ENCODE measurements at regions not wholly inside any gene's neighbourhood (a gene's known extent, or its start where the extent isn't known, plus 50 kb on each side); places are given as distances from the start of the nearest gene placed in this dataset.

DNA sequence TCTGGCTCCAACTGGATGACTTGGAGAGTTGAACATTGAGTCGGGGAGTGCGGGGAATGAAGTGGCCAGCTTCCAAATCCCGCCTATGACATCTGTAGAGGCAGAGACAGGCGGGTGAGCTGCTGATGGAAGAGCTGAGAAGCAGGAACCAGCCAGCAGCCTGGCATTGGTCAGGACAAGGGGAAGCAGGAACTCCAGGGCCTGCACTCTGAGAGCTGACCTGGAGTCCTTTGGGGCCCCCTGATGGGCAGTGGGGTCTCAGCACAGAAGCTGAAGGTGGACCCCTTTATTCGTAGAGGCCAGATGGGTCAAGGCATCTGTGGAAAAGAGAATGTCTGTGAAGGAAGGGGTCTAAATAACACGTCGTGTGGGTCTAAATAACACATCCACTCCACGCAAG is 57.0 kb downstream of the SEC61G start:
- intact Hi-C loops (cut with DNase I) = no loop called here
- WGBS = 93% methylated on average over 8 of the region's 8 CpGs
- H3K9me3 ChIP-seq = no peaks in the 10 kb centered on the region
- H3K4me1 ChIP-seq (replicated peaks) = no peaks in the 10 kb centered on the region
- H3K36me3 ChIP-seq = no peaks in the 10 kb centered on the region
- TF ChIP-seq POLR2A (IDR thresholded peaks at IDR 0.05) = no peak
- TF ChIP-seq, protein P1, sequence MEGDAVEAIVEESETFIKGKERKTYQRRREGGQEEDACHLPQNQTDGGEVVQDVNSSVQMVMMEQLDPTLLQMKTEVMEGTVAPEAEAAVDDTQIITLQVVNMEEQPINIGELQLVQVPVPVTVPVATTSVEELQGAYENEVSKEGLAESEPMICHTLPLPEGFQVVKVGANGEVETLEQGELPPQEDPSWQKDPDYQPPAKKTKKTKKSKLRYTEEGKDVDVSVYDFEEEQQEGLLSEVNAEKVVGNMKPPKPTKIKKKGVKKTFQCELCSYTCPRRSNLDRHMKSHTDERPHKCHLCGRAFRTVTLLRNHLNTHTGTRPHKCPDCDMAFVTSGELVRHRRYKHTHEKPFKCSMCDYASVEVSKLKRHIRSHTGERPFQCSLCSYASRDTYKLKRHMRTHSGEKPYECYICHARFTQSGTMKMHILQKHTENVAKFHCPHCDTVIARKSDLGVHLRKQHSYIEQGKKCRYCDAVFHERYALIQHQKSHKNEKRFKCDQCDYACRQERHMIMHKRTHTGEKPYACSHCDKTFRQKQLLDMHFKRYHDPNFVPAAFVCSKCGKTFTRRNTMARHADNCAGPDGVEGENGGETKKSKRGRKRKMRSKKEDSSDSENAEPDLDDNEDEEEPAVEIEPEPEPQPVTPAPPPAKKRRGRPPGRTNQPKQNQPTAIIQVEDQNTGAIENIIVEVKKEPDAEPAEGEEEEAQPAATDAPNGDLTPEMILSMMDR (IDR thresholded peaks at IDR 0.05) = no peak
- no peak for DNase-seq (ENCODE audit: low spot score)
- no peak overlapping the region for H3K4me3 ChIP-seq
- H3K27ac ChIP-seq = no peak overlapping the region
- no peaks in the 10 kb centered on the region for H3K27me3 ChIP-seq (replicated peaks; ENCODE audit: insufficient read depth)

DNA sequence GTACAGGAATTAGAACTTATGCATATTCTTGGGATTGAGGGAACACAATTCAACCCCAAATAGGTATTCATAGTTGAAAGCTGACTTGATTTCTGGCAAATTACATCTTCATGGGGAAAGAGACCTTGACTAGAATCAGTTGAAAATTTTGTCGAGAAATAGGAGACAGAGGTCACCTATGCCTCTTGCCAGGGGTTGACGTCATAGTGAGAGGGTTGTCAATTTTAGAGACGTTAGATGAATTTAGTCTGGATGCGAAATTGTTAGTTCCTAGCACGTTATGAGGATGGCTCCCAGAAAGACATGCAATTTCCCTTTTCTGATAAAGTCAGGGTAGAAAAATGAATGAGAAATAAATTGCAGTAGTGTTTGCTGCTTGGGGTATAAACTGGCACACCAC is 59.3 kb downstream of the SEC61G start:
- Histone ChIP-seq H3K4me1 (replicated peaks) (no peaks in the 10 kb centered on the region), H3K4me3 (no peak overlapping the region), H3K27ac (no peak overlapping the region), H3K9me3 (no peaks in the 10 kb centered on the region), H3K36me3 (no peaks in the 10 kb centered on the region), H3K27me3 (replicated peaks; ENCODE audit: insufficient read depth) (no peaks in the 10 kb centered on the region)
- 92% methylated on average over 5 of the region's 5 CpGs for WGBS
- no peak for DNase-seq (ENCODE audit: low spot score)
- TF ChIP-seq POLR2AphosphoS5 (IDR thresholded peaks at IDR 0.05) = no peak
- TF ChIP-seq POLR2A (IDR thresholded peaks at IDR 0.05) = no peak
- TF ChIP-seq, protein P1 (IDR thresholded peaks at IDR 0.05) = no peak
- intact Hi-C loops (cut with DNase I) = no loop called here

DNA sequence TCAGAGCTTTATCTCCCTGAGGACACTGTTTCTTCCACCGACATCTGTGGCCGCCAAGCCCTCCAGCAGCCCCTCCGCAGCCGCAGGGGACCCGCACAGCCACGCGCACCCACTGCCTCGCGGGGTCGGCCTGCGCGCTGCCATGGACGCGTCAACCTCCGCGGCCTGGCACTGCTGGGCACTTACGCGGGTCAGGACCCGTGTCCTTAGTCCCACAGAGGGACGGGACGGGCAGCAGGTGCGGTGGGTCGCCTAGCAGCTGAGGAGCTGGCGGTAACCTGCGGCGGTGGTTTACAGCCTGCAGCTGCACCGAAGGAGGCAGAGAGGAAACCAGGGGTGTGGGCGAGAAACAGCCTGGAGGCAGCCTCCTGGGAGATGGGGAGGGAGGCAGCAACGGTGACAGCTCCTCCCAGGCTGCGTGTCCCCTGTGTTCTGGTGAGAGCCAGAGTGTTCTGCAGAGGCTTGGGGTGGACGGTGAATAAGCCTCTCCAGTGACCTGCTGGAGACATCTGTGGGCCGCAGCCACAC is 61.3 kb downstream of the SEC61G start:
- no peak overlapping the region for H3K27ac ChIP-seq
- no peaks in the 10 kb centered on the region for H3K9me3 ChIP-seq
- TF ChIP-seq POLR2AphosphoS5 (IDR thresholded peaks at IDR 0.05) (no peak), POLR2A (IDR thresholded peaks at IDR 0.05) (no peak)
- TF ChIP-seq, protein P1 (IDR thresholded peaks at IDR 0.05) = no peak
- intact Hi-C loops (cut with DNase I) = no loop called here
- no peaks in the 10 kb centered on the region for H3K27me3 ChIP-seq (replicated peaks; ENCODE audit: insufficient read depth)
- H3K4me1 ChIP-seq (replicated peaks) = no peaks in the 10 kb centered on the region
- H3K36me3 ChIP-seq = no peaks in the 10 kb centered on the region
- DNase-seq (ENCODE audit: low spot score) = no peak
- WGBS = 82% methylated on average over 32 of the region's 32 CpGs
- no peak overlapping the region for H3K4me3 ChIP-seq

DNA sequence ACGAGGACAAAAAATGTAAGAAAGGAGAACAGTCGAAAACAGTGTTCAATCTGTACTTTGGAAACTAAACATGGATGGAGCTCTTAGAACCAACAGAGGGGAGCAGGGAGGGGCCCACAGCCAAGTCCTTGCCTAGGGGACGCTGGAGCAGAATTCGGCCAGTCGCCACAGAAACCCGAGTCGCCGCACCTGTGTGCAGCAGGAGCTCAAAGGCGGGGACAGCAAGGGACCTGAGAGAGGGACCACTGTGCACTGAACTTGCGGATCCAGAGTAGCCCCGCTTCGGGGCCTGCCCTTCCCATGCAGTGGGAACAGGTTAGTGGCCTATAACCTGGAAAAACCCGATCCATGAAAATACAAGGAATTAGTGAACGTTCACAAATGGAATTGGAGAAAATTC is 68.1 kb downstream of the SEC61G start:
- H3K27me3 ChIP-seq (replicated peaks; ENCODE audit: insufficient read depth) = no peaks in the 10 kb centered on the region
- H3K36me3 ChIP-seq = no peaks in the 10 kb centered on the region
- TF ChIP-seq, protein P1 (IDR thresholded peaks at IDR 0.05) = no peak
- TF ChIP-seq POLR2AphosphoS5 (IDR thresholded peaks at IDR 0.05) = no peak
- no peak for TF ChIP-seq POLR2A (IDR thresholded peaks at IDR 0.05)
- H3K27ac ChIP-seq = no peak overlapping the region
- H3K4me1 ChIP-seq (replicated peaks) = no peaks in the 10 kb centered on the region
- no peak for DNase-seq (ENCODE audit: low spot score)
- intact Hi-C loops (cut with DNase I) = no loop called here
- H3K4me3 ChIP-seq = no peak overlapping the region
- no peaks in the 10 kb centered on the region for H3K9me3 ChIP-seq
- 85% methylated on average over 14 of the region's 14 CpGs for WGBS

DNA sequence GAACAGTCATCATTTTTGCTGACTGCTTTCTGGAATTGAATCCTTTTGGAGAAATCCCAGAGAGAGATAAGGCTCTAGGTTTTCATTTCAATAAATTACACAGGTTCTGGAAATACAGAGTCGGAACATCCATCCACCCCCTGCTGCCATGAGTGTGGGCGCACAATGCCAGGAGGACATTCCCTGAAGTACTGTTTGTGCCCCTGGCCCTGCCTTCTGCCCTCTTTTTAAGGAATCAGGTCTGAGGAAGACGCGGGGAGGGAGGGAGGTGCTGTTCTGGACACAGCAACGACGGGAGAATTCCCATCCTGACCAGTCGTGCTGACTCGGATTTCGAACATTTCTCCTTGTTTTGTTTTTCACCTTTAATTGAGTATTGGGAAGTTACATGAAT is 69.0 kb downstream of the SEC61G start:
- no peak for DNase-seq (ENCODE audit: low spot score)
- Histone ChIP-seq H3K27ac (no peak overlapping the region), H3K36me3 (no peaks in the 10 kb centered on the region), H3K9me3 (no peaks in the 10 kb centered on the region), H3K4me3 (no peak overlapping the region), H3K4me1 (replicated peaks) (no peaks in the 10 kb centered on the region), H3K27me3 (replicated peaks; ENCODE audit: insufficient read depth) (no peaks in the 10 kb centered on the region)
- WGBS = 46% methylated on average over 9 of the region's 9 CpGs
- intact Hi-C loops (cut with DNase I) = no loop called here
- TF ChIP-seq POLR2A (IDR thresholded peaks at IDR 0.05) = no peak
- TF ChIP-seq, protein P1 (IDR thresholded peaks at IDR 0.05) = no peak
- no peak for TF ChIP-seq POLR2AphosphoS5 (IDR thresholded peaks at IDR 0.05)

Data from prostate gland (tissue), 2 donors.